HCT116 (cell line): ENCODE measurements at regions not wholly inside any gene's neighbourhood (a gene's known extent, or its start where the extent isn't known, plus 50 kb on each side); places are given as distances from the start of the nearest gene placed in this dataset.

Experiments
- ATAC-seq: fragments of 200-7000 bp; cut with Tn5 transposase; 2 replicates; pipeline ENCODE4 v1.9.1; 2020; ENCODE audit warnings: mild to moderate bottlenecking, moderate library complexity
- BruUV-seq: library from RNA; stranded (reverse); fragments of 400-500 nt; replicated peaks from 2 replicates; lab custom pipeline; 2021; lab: Mats Ljungman, UMichigan
- CTCF ChIA-PET: fragments of 300-600 bp; sonication (Branson Sonifier 250); formaldehyde crosslinking; loops from one replicate; lab custom pipeline; 2021; ENCODE audit warnings: antibody characterized with exemption; lab: Charles Lee
- POLR2A ChIA-PET: fragments of 300-600, 350-600 bp; sonication (Branson Sonifier 250); formaldehyde crosslinking; loops from one replicate; lab custom pipeline; 2021; ENCODE audit warnings: antibody characterized with exemption; lab: Charles Lee
- RAD21 ChIA-PET, 2 experiments: fragments of 300-600 bp; sonication (Branson Sonifier 250); formaldehyde crosslinking; loops; one replicate each; lab custom pipeline; 2023; ENCODE audit warnings: low total read pairs in 2 of 2; ENCODE audit not compliant: uncharacterized antibody in 2 of 2, unreplicated experiment in 2 of 2, low non-redundant PET in 1 of 2; lab: Charles Lee
- DNase-seq: peaks from one replicate; pipeline ENCODE4 v3.0.0-alpha.2; 2010; ENCODE audit warnings: low read depth, low spot score
- H2AFZ ChIP-seq: fragments of 200-600 bp; shearing (Covaris generic), sonication (generic); 2 replicates; pipeline ENCODE4 v1.6.1; 2017; ENCODE audit warnings: low read depth, mixed run types, mixed read lengths, antibody characterized with exemption, low read length; ENCODE audit not compliant: poor library complexity, severe bottlenecking
- H3K27ac ChIP-seq: 2 replicates; pipeline ENCODE4 v1.5.1; 2012; ENCODE audit warnings: low read depth, low read length
- H3K27me3 ChIP-seq: fragments of 200-600 bp; sonication (generic); 2 replicates; pipeline ENCODE4 v1.6.1; 2016; ENCODE audit warnings: mixed run types, low read length, mixed read lengths; ENCODE audit not compliant: insufficient read depth
- H3K36me3 ChIP-seq, 2 experiments: fragments of 200-500 bp in 1 of 2; fragments of 200-600 bp in 1 of 2; sonication (Bioruptor generic) in 1 of 2; sonication (generic) in 1 of 2; 2 replicates each; pipeline versions ENCODE4 v1.5.1 to v1.6.1; 2014 to 2016; ENCODE audit warnings: low read length in 2 of 2, inconsistent platforms in 1 of 2, mixed read lengths in 1 of 2, mixed run types in 1 of 2; ENCODE audit not compliant: insufficient read depth in 2 of 2, control insufficient read depth in 1 of 2
- H3K4me1 ChIP-seq, 2 experiments: fragments of 200-600 bp in 1 of 2; sonication (generic) in 1 of 2; 2 replicates each; pipeline versions ENCODE4 v1.5.1 to v1.6.1; 2012 to 2017; ENCODE audit warnings: low read length in 2 of 2, inconsistent platforms in 1 of 2, mild to moderate bottlenecking in 1 of 2, mixed read lengths in 1 of 2, mixed run types in 1 of 2, moderate library complexity in 1 of 2; ENCODE audit not compliant: insufficient read depth in 2 of 2, control insufficient read depth in 1 of 2
- H3K4me2 ChIP-seq: fragments of 200-600 bp; sonication (generic); 2 replicates; pipeline ENCODE4 v1.6.1; 2017; ENCODE audit warnings: mixed run types, low read length, mixed read lengths
- H3K4me3 ChIP-seq, 2 experiments: fragments of 200-600 bp in 1 of 2; sonication (generic) in 1 of 2; replicated peaks in 1 of 2; 2 replicates each; pipeline ENCODE4 v1.5.1; 2011 to 2016; ENCODE audit warnings: low read length in 2 of 2, control low read depth in 1 of 2, low read depth in 1 of 2, mild to moderate bottlenecking in 1 of 2, mixed read lengths in 1 of 2, mixed run types in 1 of 2
- H3K79me2 ChIP-seq: fragments of 200-600 bp; sonication (generic); 2 replicates; pipeline ENCODE4 v1.6.1; 2017; ENCODE audit warnings: mild to moderate bottlenecking, mixed run types, low read length, moderate library complexity, mixed read lengths; ENCODE audit not compliant: insufficient read depth
- H3K9ac ChIP-seq: fragments of 200-600 bp; sonication (generic); 2 replicates; pipeline ENCODE4 v1.6.1; 2016; ENCODE audit warnings: low read length, mixed read lengths
- H3K9me2 ChIP-seq: fragments of 200-600 bp; sonication (generic), shearing (Covaris generic); 2 replicates; pipeline ENCODE4 v1.6.1; 2017; ENCODE audit warnings: mixed run types, mild to moderate bottlenecking, moderate library complexity; ENCODE audit not compliant: insufficient read depth
- H3K9me3 ChIP-seq, 2 experiments: fragments of 200-500 bp in 1 of 2; fragments of 200-600 bp in 1 of 2; sonication (Bioruptor generic) in 1 of 2; sonication (generic) in 1 of 2; 2 replicates each; pipeline ENCODE4 v1.6.1; 2014 to 2017; ENCODE audit warnings: low read length in 2 of 2, mixed read lengths in 2 of 2, inconsistent platforms in 1 of 2, low read depth in 1 of 2, mild to moderate bottlenecking in 1 of 2, mixed run types in 1 of 2, moderate library complexity in 1 of 2; ENCODE audit not compliant: control insufficient read depth in 1 of 2, insufficient read depth in 1 of 2
- H4K20me1 ChIP-seq: fragments of 200-600 bp; sonication (generic), shearing (Covaris generic); 2 replicates; pipeline ENCODE4 v1.6.1; 2017; ENCODE audit warnings: mixed run types, mild to moderate bottlenecking, moderate library complexity; ENCODE audit not compliant: insufficient read depth
- ATF3 ChIP-seq: IDR thresholded peaks from 2 replicates; pipeline ENCODE4 v1.6.1; 2012
- ELF1 ChIP-seq: IDR thresholded peaks from 2 replicates; pipeline ENCODE4 v1.6.1; 2012; ENCODE audit warnings: low read depth, borderline replicate concordance
- EZH2phosphoT487 ChIP-seq: fragments of 200-600 bp; IDR thresholded peaks from 2 replicates; pipeline ENCODE4 v1.6.1; 2018; ENCODE audit warnings: antibody characterized with exemption, borderline replicate concordance
- MAX ChIP-seq: IDR thresholded peaks from 2 replicates; pipeline ENCODE4 v1.6.1; 2012
- POLR2A ChIP-seq: IDR thresholded peaks from 2 replicates; pipeline ENCODE4 v1.7.0; 2011; ENCODE audit warnings: borderline replicate concordance; ENCODE audit not compliant: insufficient read depth, insufficient read length; ENCODE audit errors: extremely low read depth
- POLR2AphosphoS5 ChIP-seq: IDR thresholded peaks from 2 replicates; pipeline ENCODE4 v1.6.1; 2011; ENCODE audit warnings: mild to moderate bottlenecking, low read depth, low read length, moderate library complexity
- RAD21 ChIP-seq: IDR thresholded peaks from 2 replicates; pipeline ENCODE4 v1.6.1; 2012; ENCODE audit warnings: low read depth, mild to moderate bottlenecking
- SIN3A ChIP-seq: IDR thresholded peaks from 2 replicates; pipeline ENCODE4 v1.6.1; 2012; ENCODE audit warnings: low read depth
- SRF ChIP-seq: IDR thresholded peaks from 2 replicates; pipeline ENCODE4 v1.6.1; 2012; ENCODE audit warnings: low read depth
- ZBTB33 ChIP-seq: IDR thresholded peaks from 2 replicates; pipeline ENCODE4 v1.6.1; 2011; ENCODE audit warnings: mild to moderate bottlenecking, low read length, moderate library complexity; ENCODE audit not compliant: insufficient replicate concordance; ENCODE audit errors: extremely low read depth
- ZNF274 ChIP-seq: fragments of 200-500 bp; sonication (Bioruptor generic); IDR thresholded peaks from 2 replicates; pipeline ENCODE4 v1.6.1; 2014; ENCODE audit warnings: mild to moderate bottlenecking, low read depth, low read length, inconsistent platforms
- intact Hi-C: fragments of 100-400 bp; cut with micrococcal nuclease; formaldehyde crosslinking; loops from 2 replicates; pipeline ENCODE4 v1.10.0; 2022

GRCh38 chr11:50278756-50279155 is 246.1 kb downstream of the OR4C45 start:
- Histone ChIP-seq H3K9ac (no peak overlapping the region), H3K4me2 (no peak overlapping the region)
- TF ChIP-seq EZH2phosphoT487 (no peak), POLR2AphosphoS5 (no peak), ZNF274 (no peak), SRF (no peak), SIN3A (no peak), RAD21 (no peak), ELF1 (no peak), MAX (no peak), ZBTB33 (no peak), POLR2A (no peak), ATF3 (no peak)
- TF ChIP-seq, all 23 proteins: peak for 0
- H3K27me3 ChIP-seq, result no peaks in the 10 kb centered on the region
- H3K79me2 ChIP-seq, result no peaks in the 10 kb centered on the region
- H3K4me3 ChIP-seq, result no peak overlapping the region
- no peaks in the 10 kb centered on the region for H4K20me1 ChIP-seq
- intact Hi-C loops, result no loop called here
- H3K4me1 ChIP-seq, result no peaks in the 10 kb centered on the region
- no peaks in the 10 kb centered on the region for H3K9me2 ChIP-seq
- ATAC-seq (no peak), DNase-seq (no peak)
- H3K27ac ChIP-seq, result no peak overlapping the region
- ChIA-PET POLR2A (no interaction called here), CTCF (no interaction called here), RAD21 (no interaction called here)
- no TSS peak for BruUV-seq
- H3K36me3 ChIP-seq, result no peaks in the 10 kb centered on the region
- peaks cover 0 to 13% of the 10 kb centered on the region in 2 experiments; a peak in 1 of 4 replicates for H3K9me3 ChIP-seq
- no peak overlapping the region for H2AFZ ChIP-seq
